Immature natural killer cell (primary cell): ENCODE measurements at regions not wholly inside any gene's neighbourhood (a gene's known extent, or its start where the extent isn't known, plus 50 kb on each side); places are given as distances from the start of the nearest gene placed in this dataset.
A peak's percentile ranks its signal among the peaks of the same experiment; 100 is the strongest.

ENCODE experiments used
- DNase-seq, 3 donors: peaks; one replicate each; pipeline ENCODE4 v3.0.0; 2022; ENCODE audit warnings: mixed read lengths in 1 of 3
- H3K27ac Mint-ChIP-seq, 6 donors: one replicate each; pipeline ENCODE4 v1.8.0; 2020; ENCODE audit warnings: mixed read lengths in 6 of 6, mild to moderate bottlenecking in 5 of 6, inconsistent platforms in 4 of 6, moderate library complexity in 3 of 6
- H3K27me3 Mint-ChIP-seq, 3 donors: one replicate each; pipeline ENCODE4 v1.8.0; 2020 to 2021; ENCODE audit warnings: low read depth in 3 of 3, mild to moderate bottlenecking in 3 of 3, mixed read lengths in 3 of 3, moderate library complexity in 3 of 3, inconsistent platforms in 1 of 3
- H3K36me3 Mint-ChIP-seq, 3 donors: one replicate each; pipeline ENCODE4 v1.8.0; 2020; ENCODE audit warnings: mixed read lengths in 3 of 3, inconsistent platforms in 2 of 3, mild to moderate bottlenecking in 2 of 3
- H3K4me1 Mint-ChIP-seq, 2 donors: one replicate each; pipeline ENCODE4 v1.8.0; 2020; ENCODE audit warnings: inconsistent platforms in 2 of 2, mild to moderate bottlenecking in 2 of 2, mixed read lengths in 2 of 2, moderate library complexity in 1 of 2
- H3K4me3 Mint-ChIP-seq, 5 donors: one replicate each; pipeline ENCODE4 v1.8.0; 2020; ENCODE audit warnings: mild to moderate bottlenecking in 5 of 5, mixed read lengths in 5 of 5, inconsistent platforms in 3 of 5, moderate library complexity in 3 of 5
- H3K9me3 Mint-ChIP-seq, 6 donors: one replicate each; pipeline ENCODE4 v1.8.0; 2020; ENCODE audit warnings: mild to moderate bottlenecking in 6 of 6, mixed read lengths in 6 of 6, inconsistent platforms in 4 of 6, moderate library complexity in 3 of 6

DNA sequence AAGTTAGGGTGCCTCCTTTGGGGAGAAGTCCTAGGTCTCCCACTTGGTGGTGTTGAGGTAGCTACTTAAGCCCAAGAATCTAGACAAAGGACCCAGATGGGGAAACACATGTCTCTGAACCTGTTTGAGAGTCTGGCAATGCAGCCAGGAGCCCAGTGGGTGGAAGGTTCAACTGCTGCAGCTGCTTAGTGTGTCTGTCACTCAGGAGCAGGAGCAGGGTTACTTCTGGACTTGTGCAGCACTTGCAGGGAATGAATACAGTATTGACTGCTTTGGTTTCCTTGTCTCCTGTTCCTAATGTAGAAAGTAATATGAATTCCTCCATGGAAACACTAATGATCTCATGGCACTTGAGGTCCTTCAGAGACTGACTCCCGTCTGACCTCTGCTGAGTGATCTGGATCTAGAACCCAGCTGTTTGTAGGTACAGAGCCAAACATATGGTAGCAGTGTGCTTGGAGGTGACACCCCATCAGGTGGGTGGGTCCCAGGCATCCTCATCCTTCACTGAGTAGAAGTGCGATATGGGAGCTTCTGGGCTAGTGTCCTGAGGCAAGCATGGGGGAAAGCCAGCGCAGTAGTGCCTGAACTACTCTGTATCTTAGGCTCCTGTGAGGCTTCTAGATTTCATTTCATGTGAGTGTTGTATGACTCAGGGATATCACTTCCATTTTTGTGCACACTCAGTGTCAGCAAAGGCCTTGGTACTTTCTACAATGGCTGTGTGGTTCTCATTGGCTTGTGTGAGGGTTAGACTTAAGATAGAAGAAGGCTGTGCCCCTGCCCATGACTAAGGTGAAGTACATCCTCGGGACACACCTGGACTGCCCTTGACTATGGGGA is 85.0 kb upstream of the WDR1 start:
- Mint-ChIP-seq H3K4me1 (no peaks in the 10 kb centered on the region), H3K9me3 (peaks cover 0 to 6% (median 0%) of the 10 kb centered on the region in 6 donors), H3K36me3 (no peaks in the 10 kb centered on the region), H3K27me3 (peaks cover 0 to 10% (median 7%) of the 10 kb centered on the region in 3 donors), H3K27ac (no peak overlapping the region), H3K4me3 (no peak overlapping the region)
- no peak for DNase-seq

GRCh38 chr4:10200869-10201268 is 84.3 kb upstream of the WDR1 start:
- no peak for DNase-seq
- peaks cover 0 to 10% (median 7%) of the 10 kb centered on the region in 3 donors for H3K27me3 Mint-ChIP-seq
- peaks cover 0 to 6% (median 0%) of the 10 kb centered on the region in 6 donors for H3K9me3 Mint-ChIP-seq
- H3K27ac Mint-ChIP-seq = no peak overlapping the region
- no peaks in the 10 kb centered on the region for H3K4me1 Mint-ChIP-seq
- H3K36me3 Mint-ChIP-seq = no peaks in the 10 kb centered on the region
- no peak overlapping the region for H3K4me3 Mint-ChIP-seq

DNA sequence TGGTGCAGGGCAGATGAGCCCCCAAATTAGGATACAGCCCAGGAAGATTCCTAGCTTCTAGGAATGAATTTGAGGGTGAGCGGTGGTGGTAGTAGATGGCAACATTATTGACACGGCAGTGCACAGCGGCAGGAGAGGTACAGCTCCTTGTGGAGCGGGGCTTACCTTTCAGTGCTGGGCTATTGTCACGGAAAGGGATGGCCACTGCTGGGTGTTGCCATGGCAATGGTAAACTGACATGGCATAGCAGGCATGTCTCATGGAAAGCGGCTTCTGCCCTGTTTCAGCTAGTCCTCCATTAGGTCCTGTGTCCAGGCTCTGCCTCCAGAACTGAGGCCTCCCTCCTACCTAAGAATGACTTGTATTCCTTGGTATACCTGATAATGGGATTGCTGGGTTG is 81.8 kb upstream of the WDR1 start:
- Mint-ChIP-seq H3K27ac (no peak overlapping the region), H3K9me3 (no peaks in the 10 kb centered on the region), H3K27me3 (peaks cover 0 to 10% (median 6%) of the 10 kb centered on the region in 3 donors), H3K4me3 (no peak overlapping the region), H3K4me1 (no peaks in the 10 kb centered on the region), H3K36me3 (no peaks in the 10 kb centered on the region)
- DNase-seq = no peak

DNA sequence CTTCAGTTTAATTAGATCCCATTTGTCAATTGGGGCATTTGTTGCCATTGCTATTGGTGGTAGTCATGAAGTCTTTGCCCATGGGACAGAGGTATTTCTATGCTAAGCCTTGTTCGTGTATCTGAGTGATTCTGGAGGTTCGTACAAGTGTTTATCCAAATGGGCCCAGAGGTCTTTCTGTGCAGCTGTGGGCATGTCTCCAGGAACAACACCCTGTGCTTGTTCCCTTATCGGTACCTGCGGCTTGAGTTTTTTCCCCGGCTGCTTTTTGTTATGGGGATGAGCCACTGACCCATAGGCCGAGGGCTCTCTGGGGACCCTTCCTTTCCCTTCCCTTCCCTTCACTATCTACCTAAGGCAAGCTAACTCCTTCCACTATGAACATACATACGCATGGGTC is 81.4 kb upstream of the WDR1 start:
- no peaks in the 10 kb centered on the region for H3K36me3 Mint-ChIP-seq
- no peak overlapping the region for H3K4me3 Mint-ChIP-seq
- H3K4me1 Mint-ChIP-seq = no peaks in the 10 kb centered on the region
- H3K27me3 Mint-ChIP-seq = peaks cover 0 to 7% (median 3%) of the 10 kb centered on the region in 3 donors
- DNase-seq = no peak
- H3K9me3 Mint-ChIP-seq = no peaks in the 10 kb centered on the region
- H3K27ac Mint-ChIP-seq = no peak overlapping the region

- Mint-ChIP-seq H3K36me3 (no peaks in the 10 kb centered on the region), H3K27me3 (peaks cover 0 to 7% (median 3%) of the 10 kb centered on the region in 3 donors), H3K4me1 (no peaks in the 10 kb centered on the region), H3K4me3 (no peak overlapping the region), H3K9me3 (no peaks in the 10 kb centered on the region), H3K27ac (no peak overlapping the region)
- no peak for DNase-seq
These were observed 79.6 kb upstream of the WDR1 start for GRCh38 chr4:10196191-10196590.

DNA sequence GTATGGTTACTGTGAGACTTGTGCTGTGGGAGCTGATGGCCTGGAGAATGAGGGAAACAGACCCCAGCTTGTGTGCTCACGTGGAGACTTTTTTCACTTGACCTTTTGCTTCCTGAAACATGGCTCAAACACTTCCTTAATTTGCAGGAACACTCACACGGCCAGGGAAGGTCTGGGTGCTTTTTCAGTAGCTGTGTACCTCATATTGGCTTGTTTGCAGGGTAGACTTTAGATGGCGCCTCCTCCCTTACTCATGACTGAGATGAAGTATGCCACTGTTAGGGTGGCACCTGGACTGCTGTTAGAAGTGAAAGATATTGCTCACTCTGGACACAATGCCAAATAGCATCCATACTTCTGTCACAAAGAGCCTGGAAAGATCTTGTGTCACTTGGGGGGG is 75.7 kb upstream of the WDR1 start:
- no peak overlapping the region for H3K4me3 Mint-ChIP-seq
- no peaks in the 10 kb centered on the region for H3K9me3 Mint-ChIP-seq
- H3K36me3 Mint-ChIP-seq = no peaks in the 10 kb centered on the region
- H3K27ac Mint-ChIP-seq = no peak overlapping the region
- H3K27me3 Mint-ChIP-seq = peaks cover 0 to 3% (median 0%) of the 10 kb centered on the region in 3 donors
- no peak for DNase-seq
- H3K4me1 Mint-ChIP-seq = no peaks in the 10 kb centered on the region

- H3K9me3 Mint-ChIP-seq = no peaks in the 10 kb centered on the region
- no peaks in the 10 kb centered on the region for H3K36me3 Mint-ChIP-seq
- H3K4me3 Mint-ChIP-seq = no peak overlapping the region
- no peak for DNase-seq
- peaks cover 6 to 9% of the 10 kb centered on the region in 2 donors for H3K4me1 Mint-ChIP-seq
- no peak overlapping the region for H3K27ac Mint-ChIP-seq
- H3K27me3 Mint-ChIP-seq = peaks cover 0 to 2% (median 0%) of the 10 kb centered on the region in 3 donors
These were observed 71.9 kb upstream of the WDR1 start for GRCh38 chr4:10188400-10189004.

DNA sequence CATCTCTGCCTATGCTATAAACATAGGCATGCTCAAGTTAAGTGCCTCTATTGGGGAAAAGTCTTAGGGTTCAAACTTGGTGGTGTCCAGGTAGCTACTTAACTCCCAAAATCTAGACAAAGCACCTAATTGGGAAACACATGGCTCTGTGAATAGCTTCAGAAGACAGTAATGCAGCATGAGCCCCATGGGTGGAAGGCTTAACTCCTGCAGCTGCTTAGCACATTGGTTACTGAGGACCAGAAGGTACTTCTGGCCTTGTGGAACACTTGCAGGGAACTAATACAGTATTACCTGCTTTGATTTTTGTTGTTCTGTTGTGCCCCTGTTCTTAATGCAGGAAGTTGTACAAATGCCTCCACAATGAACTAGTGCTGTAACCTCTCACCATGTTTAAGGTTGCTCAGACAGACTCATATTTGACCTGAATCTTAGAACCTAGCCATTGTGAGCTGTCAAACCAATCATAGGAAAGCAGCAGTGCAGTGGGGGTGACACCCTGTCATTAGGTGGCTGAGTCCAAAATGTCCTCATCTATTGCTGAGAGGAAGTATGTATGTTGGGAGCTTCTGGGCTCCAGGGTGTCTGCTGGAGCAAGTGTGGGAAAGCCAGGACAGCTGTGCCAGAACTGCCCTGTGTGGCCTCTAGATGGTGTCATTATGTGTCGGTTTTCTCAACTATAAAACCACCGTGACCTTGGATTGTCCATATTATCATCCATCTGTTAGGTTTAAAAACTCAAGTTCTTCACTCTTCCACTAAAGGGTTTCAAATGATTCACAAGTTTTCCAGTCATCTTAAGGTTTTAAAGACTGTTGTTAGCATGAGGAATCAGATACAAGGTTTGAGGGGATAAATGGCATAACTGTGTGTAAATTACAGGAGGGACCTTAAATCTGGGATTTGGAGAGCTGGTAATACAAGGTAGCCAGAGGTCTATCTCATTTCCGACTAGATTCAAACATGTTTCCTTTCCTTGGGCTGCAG is 69.9 kb upstream of the WDR1 start:
- no peaks in the 10 kb centered on the region for H3K36me3 Mint-ChIP-seq
- no peaks in the 10 kb centered on the region for H3K9me3 Mint-ChIP-seq
- peak overlapping the region in 3 of 6 donors; percentile 6 to 28 (median 17) for H3K27ac Mint-ChIP-seq
- H3K4me1 Mint-ChIP-seq = peaks cover 23 to 29% of the 10 kb centered on the region in 2 donors
- H3K27me3 Mint-ChIP-seq = peaks cover 0 to 4% (median 3%) of the 10 kb centered on the region in 3 donors
- DNase-seq = no peak
- no peak overlapping the region for H3K4me3 Mint-ChIP-seq

GRCh38 chr4:10185518-10186227 is 69.1 kb upstream of the WDR1 start:
- no peak overlapping the region for H3K27ac Mint-ChIP-seq
- H3K36me3 Mint-ChIP-seq = no peaks in the 10 kb centered on the region
- H3K27me3 Mint-ChIP-seq = peaks cover 0 to 4% (median 3%) of the 10 kb centered on the region in 3 donors
- H3K9me3 Mint-ChIP-seq = no peaks in the 10 kb centered on the region
- no peak for DNase-seq
- H3K4me3 Mint-ChIP-seq = no peak overlapping the region
- peaks cover 32 to 37% of the 10 kb centered on the region in 2 donors for H3K4me1 Mint-ChIP-seq

GRCh38 chr4:10184501-10184938 is 67.9 kb upstream of the WDR1 start:
- Mint-ChIP-seq H3K4me3 (no peak overlapping the region), H3K27me3 (peaks cover 0 to 4% (median 3%) of the 10 kb centered on the region in 3 donors), H3K36me3 (no peaks in the 10 kb centered on the region), H3K4me1 (peaks cover 32 to 40% of the 10 kb centered on the region in 2 donors), H3K9me3 (no peaks in the 10 kb centered on the region), H3K27ac (no peak overlapping the region)
- no peak for DNase-seq

DNA sequence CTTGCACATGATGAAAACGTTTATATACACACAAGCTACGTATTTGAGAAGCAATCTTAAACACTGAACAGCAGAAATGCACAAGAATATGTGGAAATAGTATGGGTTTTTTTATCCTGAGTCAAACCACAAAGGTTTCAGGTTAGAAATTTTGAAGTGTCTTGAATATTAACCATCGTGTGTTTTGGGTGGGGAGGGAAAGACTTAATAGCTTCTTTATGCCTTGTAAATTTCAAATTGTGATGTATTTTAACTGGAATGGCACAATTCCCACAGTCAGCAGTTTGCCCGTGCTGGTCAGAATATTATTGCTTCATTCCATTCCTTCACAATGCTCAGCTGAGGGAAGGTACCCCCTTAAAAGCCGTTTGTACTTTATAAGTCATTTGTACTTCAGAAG is 67.4 kb upstream of the WDR1 start:
- H3K36me3 Mint-ChIP-seq = no peaks in the 10 kb centered on the region
- H3K9me3 Mint-ChIP-seq = no peaks in the 10 kb centered on the region
- no peak for DNase-seq
- H3K4me1 Mint-ChIP-seq = peaks cover 32 to 40% of the 10 kb centered on the region in 2 donors
- peak overlapping the region in 1 of 6 donors; percentile 27 for H3K27ac Mint-ChIP-seq
- H3K27me3 Mint-ChIP-seq = peaks cover 0 to 4% (median 3%) of the 10 kb centered on the region in 3 donors
- peak overlapping the region in 2 of 5 donors; percentile 18 to 45 for H3K4me3 Mint-ChIP-seq

DNA sequence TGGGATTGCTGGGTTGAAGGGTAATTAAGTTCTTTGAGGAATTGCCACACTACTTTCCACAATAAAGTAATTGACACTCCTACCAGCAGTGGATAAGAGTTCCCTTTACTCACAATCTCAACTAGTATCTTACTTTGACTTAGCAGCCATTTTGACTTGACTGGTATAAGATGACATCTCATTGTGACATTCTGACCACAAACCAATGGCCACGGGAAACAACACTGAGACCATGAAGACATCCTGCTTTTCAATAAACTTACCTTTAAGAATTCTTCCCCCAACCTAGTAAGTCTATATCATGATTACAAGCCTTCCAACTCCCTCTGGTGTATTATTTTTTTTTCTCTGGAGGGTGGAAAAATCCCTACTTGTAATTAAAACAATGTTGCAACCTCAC is 66.9 kb upstream of the WDR1 start:
- Mint-ChIP-seq H3K36me3 (no peaks in the 10 kb centered on the region), H3K4me1 (peaks cover 32 to 40% of the 10 kb centered on the region in 2 donors), H3K4me3 (peak overlapping the region; percentile 18 to 45 (median 42)), H3K9me3 (no peaks in the 10 kb centered on the region), H3K27ac (peak overlapping the region in 2 of 6 donors; percentile 3 to 47), H3K27me3 (peaks cover 0 to 4% (median 3%) of the 10 kb centered on the region in 3 donors)
- DNase-seq = peak; percentile 25 to 41 (median 40)
